RWPE1 (cell line): ENCODE measurements at regions not wholly inside any gene's neighbourhood (a gene's known extent, or its start where the extent isn't known, plus 50 kb on each side); places are given as distances from the start of the nearest gene placed in this dataset.
"Not testable (repeated sequence)": the region's sequence is repeated elsewhere in the genome, so short reads cannot be mapped to it uniquely, and the experiment has no call there.

Experiments
- CTCF ChIA-PET: fragments of 350-600 bp; sonication (Branson Sonifier 250); formaldehyde crosslinking; extraction: SDS; loops from one replicate; lab custom pipeline; 2021; lab: Yijun Ruan, JAX
- POLR2A ChIA-PET: fragments of 400-600 bp; formaldehyde crosslinking; extraction: SDS; loops from one replicate; lab custom pipeline; 2020; ENCODE audit warnings: antibody characterized with exemption; ENCODE audit not compliant: low non-redundant PET; lab: Yijun Ruan, JAX
- DNase-seq: peaks from one replicate; pipeline ENCODE4 v3.0.0; 2012; ENCODE audit warnings: low spot score
- H3K27ac ChIP-seq: fragments of 450-650 bp; 2 replicates; pipeline ENCODE4 v1.5.1; 2017
- CTCF ChIP-seq: fragments of 450-650 bp; conservative IDR thresholded peaks from 2 replicates; pipeline ENCODE4 v1.5.1; 2017; ENCODE audit warnings: low read depth, mild to moderate bottlenecking

- ChIA-PET CTCF (no interaction called here), POLR2A (no interaction called here)
- no peak overlapping the region for H3K27ac ChIP-seq
- TF ChIP-seq CTCF, result no peak
- DNase-seq, result no peak
Observed at GRCh38 chrX:87005885-87006284, 511.7 kb upstream of the KLHL4 start.

GRCh38 chrX:87006561-87006960 is 511.0 kb upstream of the KLHL4 start:
- CTCF ChIA-PET, result no interaction called here
- TF ChIP-seq CTCF, result no peak
- POLR2A ChIA-PET, result no interaction called here
- no peak for DNase-seq
- no peak overlapping the region for H3K27ac ChIP-seq

GRCh38 chrX:87017210-87017609 is 500.4 kb upstream of the KLHL4 start:
- TF ChIP-seq CTCF, result no peak
- no peak for DNase-seq
- ChIA-PET CTCF (no interaction called here), POLR2A (no interaction called here)
- H3K27ac ChIP-seq, result no peak overlapping the region

GRCh38 chrX:87033115-87033514 is 484.5 kb upstream of the KLHL4 start:
- POLR2A ChIA-PET, H3K27ac ChIP-seq, DNase-seq, CTCF ChIA-PET: not testable (repeated sequence)

GRCh38 chrX:87045352-87045751 is 472.2 kb upstream of the KLHL4 start:
- H3K27ac ChIP-seq, result no peak overlapping the region
- no peak for TF ChIP-seq CTCF
- no peak for DNase-seq
- CTCF ChIA-PET, result no interaction called here
- POLR2A ChIA-PET, result no interaction called here

- H3K27ac ChIP-seq, result no peak overlapping the region
- no peak for TF ChIP-seq CTCF
- ChIA-PET CTCF (interaction anchor here (0.7 kb wide), 1 partner anchor 778 kb away, joined by 6 read pairs; no protein-coding TSS in a partner anchor), POLR2A (no interaction called here)
- DNase-seq, result no peak
Observed at GRCh38 chrX:87049567-87049966, 468.0 kb upstream of the KLHL4 start.

- DNase-seq, result no peak
- no peak overlapping the region for H3K27ac ChIP-seq
- TF ChIP-seq CTCF, result no peak
- CTCF ChIA-PET, result no interaction called here
- POLR2A ChIA-PET, result no interaction called here
Observed at GRCh38 chrX:87063642-87064041, 454.0 kb upstream of the KLHL4 start.
